ENCODE measurements at regions not wholly inside any gene's neighbourhood (a gene's known extent, or its start where the extent isn't known, plus 50 kb on each side); places are given as distances from the start of the nearest gene placed in this dataset.
"Not testable (repeated sequence)": the region's sequence is repeated elsewhere in the genome, so short reads cannot be mapped to it uniquely, and the experiment has no call there.

DNA sequence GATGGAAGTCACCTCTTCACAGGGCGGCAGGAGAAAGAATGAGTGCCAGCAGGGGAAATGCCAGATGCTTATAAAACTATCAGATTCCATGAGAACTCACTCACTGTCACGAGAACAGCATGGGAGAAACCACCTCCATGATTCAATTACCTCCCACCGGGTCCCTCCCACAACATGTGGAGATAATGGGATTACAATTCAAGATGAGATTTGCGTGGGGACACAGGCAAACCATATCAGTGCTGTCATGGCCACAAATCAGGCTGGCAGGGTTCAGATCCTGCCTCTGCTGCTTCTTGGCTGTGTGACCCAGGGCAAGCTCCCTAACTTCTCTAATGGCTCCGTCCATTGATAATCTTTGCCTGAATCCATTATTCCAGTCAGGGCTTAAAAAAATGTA is 389.5 kb downstream of the NPHP4 start:
- TF ChIP-seq POLR2A, EP300 (IDR thresholded peaks at IDR 0.05): not testable (repeated sequence)
- TF ChIP-seq, protein P1, sequence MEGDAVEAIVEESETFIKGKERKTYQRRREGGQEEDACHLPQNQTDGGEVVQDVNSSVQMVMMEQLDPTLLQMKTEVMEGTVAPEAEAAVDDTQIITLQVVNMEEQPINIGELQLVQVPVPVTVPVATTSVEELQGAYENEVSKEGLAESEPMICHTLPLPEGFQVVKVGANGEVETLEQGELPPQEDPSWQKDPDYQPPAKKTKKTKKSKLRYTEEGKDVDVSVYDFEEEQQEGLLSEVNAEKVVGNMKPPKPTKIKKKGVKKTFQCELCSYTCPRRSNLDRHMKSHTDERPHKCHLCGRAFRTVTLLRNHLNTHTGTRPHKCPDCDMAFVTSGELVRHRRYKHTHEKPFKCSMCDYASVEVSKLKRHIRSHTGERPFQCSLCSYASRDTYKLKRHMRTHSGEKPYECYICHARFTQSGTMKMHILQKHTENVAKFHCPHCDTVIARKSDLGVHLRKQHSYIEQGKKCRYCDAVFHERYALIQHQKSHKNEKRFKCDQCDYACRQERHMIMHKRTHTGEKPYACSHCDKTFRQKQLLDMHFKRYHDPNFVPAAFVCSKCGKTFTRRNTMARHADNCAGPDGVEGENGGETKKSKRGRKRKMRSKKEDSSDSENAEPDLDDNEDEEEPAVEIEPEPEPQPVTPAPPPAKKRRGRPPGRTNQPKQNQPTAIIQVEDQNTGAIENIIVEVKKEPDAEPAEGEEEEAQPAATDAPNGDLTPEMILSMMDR (IDR thresholded peaks at IDR 0.05): not testable (repeated sequence)
